Ammon's horn (tissue), 1 donor: ENCODE measurements at regions not wholly inside any gene's neighbourhood (a gene's known extent, or its start where the extent isn't known, plus 50 kb on each side); places are given as distances from the start of the nearest gene placed in this dataset.
"Not testable (repeated sequence)": the region's sequence is repeated elsewhere in the genome, so short reads cannot be mapped to it uniquely, and the experiment has no call there.

ENCODE experiments used
- DNase-seq: peaks from one replicate; pipeline ENCODE4 v3.0.0-alpha.2; 2016; ENCODE audit warnings: low spot score

GRCh38 chr5:40221796-40222195 is 457.9 kb upstream of the PTGER4 start:
- DNase-seq: no peak

GRCh38 chr5:40221255-40221654 is 458.5 kb upstream of the PTGER4 start:
- no peak for DNase-seq

- DNase-seq: no peak
These were observed 459.5 kb upstream of the PTGER4 start for GRCh38 chr5:40220260-40220659.

DNA sequence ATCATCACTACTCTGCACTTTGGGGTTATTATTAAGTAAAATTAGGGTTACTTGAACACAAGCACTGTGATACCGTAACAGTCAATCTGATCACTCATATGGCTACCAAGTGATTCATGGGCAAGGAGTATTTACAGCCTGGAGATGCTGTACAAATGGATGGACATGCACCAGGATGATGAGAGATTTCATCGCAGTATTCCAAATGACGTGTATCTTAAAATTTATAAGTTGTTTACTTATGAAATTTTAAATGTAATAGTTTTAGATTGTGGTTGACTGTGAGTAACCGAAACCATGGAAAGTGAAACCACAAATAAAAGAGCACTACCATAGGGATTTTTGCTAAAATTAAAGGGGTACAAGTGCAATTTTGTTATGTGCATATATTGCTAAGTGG is 462.2 kb upstream of the PTGER4 start:
- no peak for DNase-seq

DNA sequence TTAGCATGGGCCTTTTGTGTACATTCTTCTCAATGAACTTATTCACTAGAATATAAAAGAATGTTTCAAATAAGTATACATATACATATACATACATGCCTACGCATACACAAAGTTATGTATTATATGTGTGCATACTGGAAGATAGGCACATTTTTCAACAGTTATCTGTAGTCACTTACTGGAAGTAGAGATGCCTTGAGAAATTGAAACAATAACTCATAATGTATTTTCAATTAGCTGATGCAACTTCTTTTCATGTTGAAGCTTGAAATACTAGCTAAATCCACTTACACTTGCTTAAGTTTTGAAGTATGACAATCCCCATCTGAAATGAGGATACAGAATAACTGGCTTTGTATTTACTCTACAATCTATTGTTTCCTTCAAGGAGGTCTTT is 469.0 kb upstream of the PTGER4 start:
- DNase-seq: no peak

GRCh38 chr5:40206030-40206429 is 473.7 kb upstream of the PTGER4 start:
- no peak for DNase-seq

- no peak for DNase-seq
These were observed 475.6 kb upstream of the PTGER4 start for GRCh38 chr5:40204144-40204543.

DNA sequence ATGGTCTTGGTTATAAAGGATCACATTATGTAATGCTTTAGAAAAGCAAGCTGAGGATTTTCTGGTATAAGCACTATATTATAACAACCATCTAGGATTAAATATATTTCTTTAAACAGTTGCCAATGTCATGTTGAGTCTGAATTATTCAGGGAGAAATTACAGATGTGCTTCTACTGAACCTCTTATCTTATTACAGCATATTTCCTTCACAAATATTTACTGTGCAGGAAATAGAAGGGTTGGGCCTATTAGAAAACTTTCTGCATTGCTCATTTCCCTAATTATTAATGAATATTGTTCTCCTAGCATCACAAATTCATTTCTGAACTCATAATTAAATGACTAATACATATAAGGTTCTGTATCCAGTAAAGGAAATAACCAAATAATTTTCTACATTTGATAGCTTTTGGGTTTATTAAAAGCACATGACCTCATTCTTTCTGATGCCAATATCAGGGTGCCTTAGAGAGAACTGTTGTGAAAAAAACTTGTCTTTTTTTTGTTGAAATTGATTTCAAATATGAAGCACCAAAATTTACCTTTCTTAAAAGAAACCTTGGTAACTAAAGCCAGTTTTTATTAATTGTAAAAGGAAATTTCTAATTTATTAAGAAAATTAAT is 476.8 kb upstream of the PTGER4 start:
- DNase-seq: no peak

- DNase-seq: no peak
These were observed 481.0 kb upstream of the PTGER4 start for GRCh38 chr5:40198736-40199135.

DNA sequence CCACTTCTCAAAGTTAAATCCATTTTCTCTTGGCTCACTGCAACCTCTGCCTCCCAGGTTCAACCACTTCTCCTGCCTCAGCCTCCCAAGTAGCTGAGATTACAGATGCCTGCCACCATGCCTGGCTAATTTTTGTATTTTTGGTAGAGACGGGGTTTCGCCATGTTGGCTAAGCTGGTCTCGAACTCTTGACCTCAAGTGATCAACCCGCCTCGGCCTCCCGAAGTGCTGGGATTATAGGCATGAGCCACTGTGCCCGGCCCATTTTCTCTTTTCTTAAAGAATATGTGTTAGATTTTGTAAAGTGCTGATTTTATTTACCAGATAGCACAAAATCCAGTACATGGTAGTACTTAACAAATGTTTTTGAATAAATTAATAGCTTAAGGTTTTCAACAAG is 484.1 kb upstream of the PTGER4 start:
- not testable (repeated sequence) for DNase-seq

GRCh38 chr5:40191150-40191549 is 488.6 kb upstream of the PTGER4 start:
- DNase-seq: no peak

- DNase-seq: no peak
These were observed 507.0 kb upstream of the PTGER4 start for GRCh38 chr5:40172721-40173120.

DNA sequence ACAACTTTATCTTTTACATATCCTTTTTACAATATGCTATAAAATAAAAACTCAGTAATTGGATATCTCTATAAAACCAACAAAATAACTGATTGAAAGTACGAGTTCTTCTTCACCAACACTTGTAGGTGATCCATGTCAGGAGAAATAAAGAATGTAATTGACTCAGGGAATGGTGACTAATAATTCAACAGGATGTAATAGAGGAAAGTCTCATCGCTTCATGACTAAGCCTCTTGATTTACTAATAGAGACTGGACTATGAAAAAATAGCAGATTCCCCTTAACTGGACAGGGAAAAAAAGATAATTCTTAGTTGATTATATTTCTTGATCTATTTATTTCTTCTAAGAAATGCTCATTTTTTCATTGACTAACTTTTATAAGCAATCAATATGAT is 507.7 kb upstream of the PTGER4 start:
- DNase-seq: no peak

GRCh38 chr5:40167283-40167682 is 512.4 kb upstream of the PTGER4 start:
- no peak for DNase-seq

DNA sequence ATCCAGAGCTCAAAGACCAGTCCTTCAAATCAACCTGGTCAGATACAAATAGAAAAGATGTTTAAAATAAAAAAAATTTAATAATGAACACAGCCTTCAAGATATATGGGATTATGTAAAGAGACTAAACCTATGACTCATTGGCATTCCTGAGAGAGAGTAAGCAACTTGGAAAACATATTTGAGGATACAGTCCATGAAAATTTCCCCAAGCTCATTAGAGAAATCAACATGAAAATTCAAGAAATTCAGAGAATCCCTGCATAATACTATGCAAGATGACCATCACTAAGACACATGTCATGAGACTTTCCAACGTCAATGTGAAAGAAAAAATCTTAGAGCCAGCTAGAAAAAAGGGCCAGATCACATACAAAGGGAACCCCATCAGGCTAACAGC is 512.9 kb upstream of the PTGER4 start:
- no peak for DNase-seq

DNA sequence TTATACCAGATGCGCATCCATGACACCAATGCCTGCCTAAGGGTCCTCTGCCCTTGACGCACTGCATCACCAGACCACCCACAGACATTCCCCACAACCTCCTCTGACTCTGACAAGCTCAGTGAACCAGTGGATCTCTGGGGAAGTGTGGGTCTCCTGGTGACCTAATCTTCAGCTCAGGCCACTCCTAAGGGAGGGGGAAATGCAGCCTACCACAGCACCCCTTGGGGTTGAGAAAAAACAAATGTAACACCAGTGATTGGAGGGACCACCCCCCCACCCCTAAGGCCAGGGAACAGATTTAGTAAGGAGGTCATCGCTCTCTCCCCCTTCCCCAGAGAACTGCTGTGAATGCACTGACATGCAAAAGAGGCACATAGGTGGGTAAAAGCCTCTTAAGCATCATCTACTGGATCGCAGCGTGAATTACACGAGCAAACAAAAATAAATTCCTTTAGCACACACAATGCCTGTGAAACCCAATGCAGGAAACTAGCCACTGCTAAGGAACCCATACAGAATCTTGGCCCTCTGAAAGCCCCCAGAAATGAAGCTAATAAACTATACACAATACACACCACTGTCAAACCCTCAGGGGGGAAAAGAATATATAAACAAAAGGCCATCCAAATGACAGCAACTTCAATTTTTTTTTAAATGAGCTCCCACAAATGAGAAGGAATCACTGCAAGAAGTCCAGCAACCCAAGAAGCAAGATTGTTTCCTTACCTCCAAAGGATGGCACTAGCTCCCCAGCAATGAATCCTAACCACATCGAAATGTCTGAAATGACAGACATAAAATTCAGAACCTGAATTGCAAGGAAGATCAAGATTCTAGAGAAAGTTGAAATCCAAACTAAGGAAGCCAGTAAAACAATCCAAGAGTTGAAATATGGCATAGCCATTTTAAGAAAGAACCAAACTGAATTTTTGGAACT is 513.7 kb upstream of the PTGER4 start:
- DNase-seq: no peak

GRCh38 chr5:40165106-40165788 is 514.5 kb upstream of the PTGER4 start:
- DNase-seq: no peak

DNA sequence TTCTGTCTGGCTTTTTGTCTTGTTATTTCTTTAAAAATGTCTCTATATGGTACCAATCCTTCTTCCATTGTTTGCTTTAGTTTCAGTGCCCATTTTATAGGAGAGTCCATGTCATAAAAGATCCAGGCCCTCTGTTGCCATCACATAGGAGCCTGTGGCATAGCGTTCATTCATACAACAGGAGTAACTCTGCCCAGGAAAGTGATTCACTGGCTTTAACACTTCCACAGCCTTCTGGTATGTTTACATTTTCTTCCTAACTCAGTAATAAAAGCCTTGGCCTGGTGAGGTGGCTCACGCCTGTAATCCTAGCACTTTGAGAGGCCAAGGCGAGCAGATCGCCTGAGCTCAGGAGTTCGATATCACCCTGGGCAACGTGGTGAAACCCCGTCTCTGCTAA is 519.3 kb upstream of the PTGER4 start:
- no peak for DNase-seq

DNA sequence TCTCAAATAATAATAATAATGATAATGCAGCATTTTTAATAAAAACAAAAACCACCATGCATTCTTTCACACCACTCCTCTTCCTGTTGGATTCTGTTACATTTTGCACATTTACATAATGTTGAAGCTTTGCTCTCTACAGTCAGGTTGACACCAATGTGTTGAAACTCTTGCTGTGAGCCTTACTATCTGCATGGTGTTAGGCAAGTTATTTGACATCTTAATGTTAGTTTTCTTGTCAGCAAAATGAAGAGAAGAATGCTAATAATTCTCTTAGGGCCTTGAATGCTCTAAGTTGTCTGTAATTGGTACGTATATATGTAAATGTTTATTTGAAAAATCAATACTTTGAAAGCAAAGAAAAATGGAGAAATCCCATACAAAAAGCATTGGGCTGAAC is 525.5 kb upstream of the PTGER4 start:
- DNase-seq: no peak

GRCh38 chr5:40150896-40151295 is 528.8 kb upstream of the PTGER4 start:
- peak; percentile 3 for DNase-seq

DNA sequence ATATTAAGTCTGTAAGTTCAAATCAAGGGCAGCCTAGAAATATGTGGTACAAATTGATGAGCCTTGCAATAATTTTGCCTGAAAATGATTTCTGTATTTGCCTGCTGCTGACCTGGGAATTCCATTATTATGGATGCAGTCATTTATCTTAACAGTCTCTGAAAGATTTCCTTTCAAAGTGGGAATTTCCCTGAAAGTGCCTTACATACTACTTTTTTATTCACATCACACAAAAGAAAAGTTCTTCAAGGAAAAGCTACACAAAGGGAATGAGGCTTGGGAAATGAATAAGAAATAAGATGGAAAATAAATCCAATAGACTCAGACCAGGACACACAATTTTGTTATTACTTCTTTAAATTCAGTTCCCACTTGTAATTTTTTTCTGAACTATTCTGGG is 537.8 kb upstream of the PTGER4 start:
- no peak for DNase-seq

DNA sequence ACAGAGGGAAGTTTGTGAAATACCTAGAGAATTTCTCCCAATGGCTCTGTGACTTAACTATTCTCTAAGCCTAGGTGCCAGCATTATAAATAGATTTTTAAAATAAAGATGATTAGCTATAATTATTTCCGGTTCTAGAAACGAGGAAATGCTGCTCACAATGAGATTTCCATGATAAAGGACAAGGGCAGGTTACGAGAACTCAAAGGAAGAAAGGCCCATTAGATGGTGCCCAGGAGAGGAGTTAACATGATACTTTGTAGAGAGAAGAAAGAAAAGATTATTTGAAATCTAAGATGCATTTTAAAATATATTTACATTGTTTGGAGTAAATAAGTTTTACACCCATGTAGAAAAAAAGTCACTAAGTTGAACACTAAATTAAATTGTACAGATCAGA is 538.3 kb upstream of the PTGER4 start:
- DNase-seq: no peak

- no peak for DNase-seq
These were observed 542.5 kb upstream of the PTGER4 start for GRCh38 chr5:40137223-40137622.
